NCI-H82 treated with DMSO at 0.1 percent for 48 hours (cell line): ENCODE measurements at regions not wholly inside any gene's neighbourhood (a gene's known extent, or its start where the extent isn't known, plus 50 kb on each side); places are given as distances from the start of the nearest gene placed in this dataset.
"Not testable (repeated sequence)": the region's sequence is repeated elsewhere in the genome, so short reads cannot be mapped to it uniquely, and the experiment has no call there.

ENCODE experiments used
- DNase-seq: peaks from one replicate; lab custom pipeline; 2025; ENCODE audit not compliant: unreplicated experiment; lab: John Stamatoyannopoulos, UW

DNA sequence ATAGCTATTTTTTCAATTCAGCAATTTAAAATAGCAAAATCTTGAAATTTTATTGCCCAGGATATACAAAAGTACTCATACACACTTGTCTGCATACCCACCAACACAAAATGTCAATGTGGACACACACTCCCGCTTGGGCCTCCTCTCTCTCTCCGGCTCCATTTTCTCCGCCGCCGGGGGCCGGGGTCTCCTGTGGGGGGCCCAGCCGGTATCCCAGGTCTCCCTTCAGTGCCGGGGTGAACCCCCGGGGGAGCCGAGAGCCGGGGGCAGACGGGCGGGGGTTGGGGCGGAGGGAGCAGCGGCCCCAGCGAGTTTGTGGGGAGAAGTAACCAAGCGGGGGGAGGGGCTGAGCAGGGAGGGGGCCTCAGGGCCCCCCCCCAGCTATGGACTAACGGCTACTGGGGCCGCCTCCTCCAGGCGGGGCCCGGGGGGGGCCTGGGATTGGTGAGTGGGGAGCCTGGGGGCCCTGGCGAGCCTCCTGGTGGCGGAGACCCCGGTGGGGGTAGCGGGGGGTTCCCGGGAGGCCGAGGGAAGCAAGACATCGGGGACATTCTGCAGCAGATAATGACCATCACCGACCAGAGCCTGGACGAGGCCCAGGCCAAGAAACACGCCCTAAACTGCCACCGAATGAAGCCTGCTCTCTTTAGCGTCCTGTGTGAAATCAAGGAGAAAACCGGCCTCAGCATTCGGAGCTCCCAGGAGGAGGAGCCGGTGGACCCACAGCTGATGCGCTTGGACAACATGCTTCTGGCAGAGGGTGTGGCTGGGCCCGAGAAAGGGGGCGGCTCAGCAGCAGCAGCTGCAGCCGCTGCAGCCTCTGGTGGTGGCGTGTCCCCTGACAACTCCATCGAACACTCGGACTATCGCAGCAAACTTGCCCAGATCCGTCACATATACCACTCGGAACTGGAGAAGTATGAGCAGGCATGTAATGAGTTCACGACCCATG, 56.6 kb downstream of the CHST2 start:
- DNase-seq, result not testable (repeated sequence)

DNA sequence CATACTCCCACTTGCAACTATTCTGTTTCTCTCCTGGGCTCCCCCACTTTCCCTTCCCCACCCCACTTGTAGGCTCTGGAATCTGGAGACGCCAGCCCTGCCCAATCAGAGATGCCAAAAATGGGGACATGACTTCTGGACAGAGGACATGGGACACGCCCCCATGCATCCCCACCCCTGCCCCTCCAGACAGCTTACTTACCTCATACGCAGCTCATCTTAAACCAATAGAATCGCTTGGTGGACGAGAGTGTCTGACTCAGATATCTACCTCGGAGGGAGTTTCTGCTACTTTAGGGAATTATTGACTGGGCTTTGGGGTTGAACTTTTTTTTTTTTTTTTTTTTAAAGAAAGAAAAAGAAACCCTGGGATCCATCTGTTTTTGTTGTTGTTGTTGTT, 58.4 kb downstream of the CHST2 start:
- not testable (repeated sequence) for DNase-seq

- DNase-seq, result not testable (repeated sequence)
These were observed 59.4 kb downstream of the CHST2 start for GRCh38 chr3:143178775-143179548.

DNA sequence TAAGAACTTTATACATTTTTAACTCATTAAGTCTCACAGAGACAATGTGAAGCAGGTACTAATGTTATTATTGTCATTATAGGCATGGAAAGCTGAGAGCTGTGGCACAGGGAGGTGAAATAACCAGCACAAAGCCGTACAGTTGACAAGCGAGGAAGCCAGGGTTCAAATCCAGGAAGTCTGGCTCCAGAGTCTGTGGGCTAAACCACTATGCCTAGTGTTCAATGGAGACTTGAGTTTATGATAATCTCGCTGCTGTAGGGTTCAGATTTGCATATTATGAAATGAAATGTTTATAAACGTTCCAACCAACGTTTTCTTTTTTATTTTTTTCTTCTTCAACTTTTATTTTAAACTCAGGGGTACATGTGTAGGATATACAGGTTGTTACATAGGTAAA, 60.0 kb downstream of the CHST2 start:
- DNase-seq, result no peak

DNA sequence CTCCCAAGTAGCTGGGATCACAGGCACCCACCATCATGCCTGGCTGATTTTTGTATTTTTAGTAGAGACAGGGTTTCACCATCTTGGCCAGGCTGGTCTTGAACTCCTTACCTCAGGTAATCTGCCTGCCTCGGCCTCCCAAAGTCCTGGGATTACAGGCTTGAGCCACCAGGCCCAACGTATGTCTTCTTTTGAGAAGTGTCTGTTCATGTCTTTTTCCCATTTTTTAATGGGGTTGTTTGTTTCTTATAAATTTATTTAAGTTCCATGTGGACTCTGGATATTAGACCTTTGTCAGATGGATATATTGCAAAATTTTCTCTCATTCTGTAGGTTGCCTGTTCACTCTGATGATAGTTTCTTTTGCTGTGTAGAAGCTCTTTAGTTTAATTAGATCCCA, 61.3 kb downstream of the CHST2 start:
- DNase-seq, result not testable (repeated sequence)

GRCh38 chr3:143181977-143182376, 62.4 kb downstream of the CHST2 start:
- not testable (repeated sequence) for DNase-seq

- no peak for DNase-seq
These were observed 63.5 kb downstream of the CHST2 start for GRCh38 chr3:143182866-143183664.

- DNase-seq, result no peak
These were observed 64.0 kb downstream of the CHST2 start for GRCh38 chr3:143183665-143183964.

GRCh38 chr3:143184099-143184498, 64.5 kb downstream of the CHST2 start:
- no peak for DNase-seq

DNA sequence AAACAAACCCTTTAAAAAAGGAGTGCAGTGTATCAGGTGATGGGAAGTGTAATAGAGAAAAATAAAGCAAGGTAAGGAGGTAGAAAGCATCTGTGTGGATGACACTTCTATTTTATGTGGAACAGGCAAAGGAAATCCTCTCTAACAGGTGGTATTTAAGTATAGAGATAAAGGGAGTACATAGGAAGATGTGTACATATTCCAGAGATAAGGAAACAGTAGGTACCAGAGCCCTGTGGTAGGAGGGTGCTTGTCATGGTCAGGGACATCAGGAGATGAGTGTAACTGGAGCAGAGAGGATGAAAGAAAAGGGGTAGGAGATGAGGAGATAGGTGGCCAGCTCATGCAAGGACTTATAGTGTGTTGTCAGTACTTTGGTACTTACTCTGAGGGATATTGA, 65.8 kb downstream of the CHST2 start:
- no peak for DNase-seq

GRCh38 chr3:143187111-143187510, 67.5 kb downstream of the CHST2 start:
- DNase-seq, result no peak

DNA sequence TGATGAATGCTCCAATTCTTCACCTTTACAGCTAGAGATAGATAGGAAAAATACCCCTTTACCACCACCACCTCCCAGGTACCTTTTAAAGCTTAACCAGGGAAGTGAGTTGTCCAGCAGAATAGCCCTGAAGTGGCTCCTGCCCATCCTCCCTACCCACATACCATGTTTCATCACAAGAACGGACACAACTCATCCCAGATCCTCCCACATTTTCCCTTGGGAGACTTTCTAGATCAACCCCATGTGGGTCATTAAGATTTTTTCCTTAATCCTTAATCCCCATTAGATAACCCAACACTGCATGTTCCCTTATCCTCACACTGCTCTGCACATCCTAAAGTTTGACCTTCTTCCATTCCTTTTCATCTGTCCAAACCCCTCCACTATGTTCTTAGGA, 69.3 kb downstream of the CHST2 start:
- DNase-seq, result no peak

- DNase-seq, result no peak
These were observed 70.5 kb downstream of the CHST2 start for GRCh38 chr3:143190101-143190500.

DNA sequence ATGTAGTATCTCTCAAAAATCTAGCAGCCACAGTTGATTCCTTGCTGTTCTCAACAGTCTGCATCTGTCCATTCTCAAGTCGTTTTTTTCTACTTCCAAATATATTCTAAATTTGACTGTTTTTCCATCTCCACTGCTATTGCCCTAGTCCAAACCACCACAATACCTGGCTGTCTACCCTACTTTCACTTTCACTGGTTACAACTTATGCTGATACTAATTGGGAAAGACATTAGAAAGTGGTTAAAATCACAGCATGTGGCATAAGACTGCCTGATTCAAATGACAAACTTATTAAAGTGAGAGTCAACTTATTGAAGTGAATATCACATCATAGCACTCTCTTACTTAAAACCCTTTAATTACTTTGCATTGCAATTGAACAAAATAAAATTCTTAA, 72.6 kb downstream of the CHST2 start:
- DNase-seq, result no peak

DNA sequence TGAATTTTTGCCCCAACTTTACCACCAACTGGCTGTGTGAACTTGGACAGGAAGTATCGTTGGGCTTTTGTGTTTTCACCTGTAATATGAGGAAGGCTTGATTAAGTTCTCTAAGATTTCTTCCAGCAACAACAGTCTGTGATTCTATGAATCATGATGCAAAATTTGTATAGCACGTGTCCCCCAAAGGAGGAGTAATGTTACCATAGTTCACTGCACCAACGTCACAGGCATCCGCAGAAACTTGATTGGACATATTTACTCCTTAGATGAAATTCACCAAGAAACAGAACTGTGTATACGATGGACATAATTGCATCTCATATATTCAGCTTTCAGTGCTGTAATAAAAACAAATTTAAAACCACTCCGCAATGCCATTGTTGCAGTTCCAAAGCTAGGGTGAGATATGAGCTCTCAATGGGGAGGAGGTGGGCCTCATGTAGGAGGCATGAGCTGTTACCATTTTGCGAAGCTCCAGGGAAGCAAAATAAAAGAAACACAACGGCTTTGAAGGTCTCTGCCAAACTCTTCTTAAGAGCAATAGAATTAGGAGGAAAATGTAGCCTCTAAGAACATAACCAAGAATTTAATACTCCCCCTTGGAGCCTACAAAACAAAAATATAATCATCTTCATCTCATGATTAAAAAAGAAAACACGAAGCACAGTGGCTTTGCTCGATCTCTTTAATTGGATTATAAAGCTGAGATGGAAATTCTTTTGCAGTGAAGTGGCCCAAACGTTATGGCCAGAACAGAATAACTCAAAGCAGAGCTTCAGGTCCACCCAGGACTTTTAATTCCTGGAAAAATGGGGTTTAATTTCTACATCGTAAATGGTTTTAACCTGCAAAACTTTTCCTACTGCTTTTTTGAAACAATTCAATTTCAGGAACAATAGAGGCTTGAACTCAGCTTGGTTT, 80.7 kb downstream of the CHST2 start:
- peak; percentile 22 for DNase-seq

DNA sequence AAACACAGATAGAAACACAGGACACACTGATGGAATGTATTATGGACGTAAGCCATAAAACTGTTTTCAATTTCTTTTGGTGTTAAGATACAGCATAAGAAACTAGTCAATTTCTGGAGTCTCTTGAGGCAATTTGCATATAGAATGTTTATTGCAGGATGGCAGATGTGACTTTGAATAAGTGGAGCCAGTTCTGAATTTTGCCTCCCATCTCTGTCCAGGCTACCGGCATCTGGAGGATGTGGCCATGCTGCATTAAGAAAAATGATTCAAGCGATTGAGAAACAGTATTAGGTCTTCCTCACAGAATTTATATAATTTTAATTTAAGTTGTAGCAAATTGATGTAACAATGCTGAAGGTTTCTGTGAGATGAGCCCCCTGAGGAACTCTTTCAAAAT, 81.5 kb downstream of the CHST2 start:
- no peak for DNase-seq

DNA sequence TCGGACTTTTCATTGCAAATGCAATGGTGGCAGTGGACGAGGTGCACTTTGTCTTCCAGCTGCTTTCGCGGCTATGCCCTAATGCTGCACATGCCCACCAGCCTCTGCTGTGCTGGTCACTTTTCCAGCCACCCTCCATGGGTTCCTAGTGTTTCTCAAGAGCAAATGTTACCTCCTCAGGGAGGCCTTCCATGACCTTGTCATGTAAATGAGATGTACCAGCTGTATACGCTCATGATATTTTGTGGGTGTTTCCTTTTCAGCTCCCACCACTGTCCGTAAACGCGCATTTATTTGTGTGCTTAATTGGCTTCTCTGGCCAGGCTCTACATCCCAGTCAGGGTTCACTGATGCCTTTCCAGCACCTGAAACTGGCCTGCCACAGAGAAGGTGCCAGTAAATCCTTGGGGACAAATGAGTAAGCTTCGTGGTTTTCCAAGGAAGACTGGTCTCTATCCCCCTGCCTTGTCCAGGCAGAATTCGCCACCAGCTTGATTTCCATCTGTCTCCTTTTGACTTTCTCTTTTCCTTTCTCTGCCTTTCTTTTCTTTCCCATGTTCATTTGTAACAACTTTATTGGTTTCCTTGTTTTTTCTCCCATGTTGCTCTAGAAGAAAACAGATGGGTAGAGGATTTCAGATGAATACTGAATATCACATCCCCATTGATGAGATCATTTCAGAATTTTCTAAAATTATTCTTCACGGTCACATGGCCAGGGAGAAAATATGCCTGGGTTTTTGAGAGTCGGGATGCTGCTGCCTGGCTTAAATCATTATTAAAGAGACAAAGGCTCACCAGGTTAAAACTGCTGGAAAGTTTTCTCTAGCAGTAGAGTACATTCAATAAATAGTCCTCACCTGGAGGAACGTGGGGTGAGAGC, 82.5 kb downstream of the CHST2 start:
- no peak for DNase-seq

DNA sequence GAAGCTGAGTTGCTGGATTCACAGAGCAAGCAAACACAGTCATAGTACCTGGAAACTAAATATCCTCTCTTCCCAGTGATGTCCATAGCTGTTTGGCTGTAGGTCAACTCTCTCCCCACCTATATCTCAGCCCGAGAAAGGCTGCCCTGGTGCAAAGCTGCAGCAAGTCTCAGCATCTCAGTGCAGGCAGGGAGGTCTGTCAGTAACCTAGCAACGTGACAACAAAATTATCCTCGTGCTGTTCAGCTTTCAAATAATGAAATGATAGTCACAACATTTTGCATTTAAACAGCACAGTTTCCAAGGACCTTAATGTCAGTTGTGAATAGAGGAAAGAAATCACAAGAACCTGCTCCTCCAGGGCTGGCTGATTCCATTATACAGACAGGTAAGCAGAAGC, 83.6 kb downstream of the CHST2 start:
- DNase-seq, result no peak

- no peak for DNase-seq
These were observed 84.3 kb downstream of the CHST2 start for GRCh38 chr3:143203848-143204247.
